Lung (tissue), 11 donors: ENCODE measurements at regions not wholly inside any gene's neighbourhood (a gene's known extent, or its start where the extent isn't known, plus 50 kb on each side); places are given as distances from the start of the nearest gene placed in this dataset.

Source experiments
- ATAC-seq: fragments of 200-7000 bp; cut with Tn5 transposase; one replicate; pipeline ENCODE4 v1.9.1; 2020; ENCODE audit warnings: moderate number of reproducible peaks; ENCODE audit not compliant: insufficient read depth, low FRiP score
- DNase-seq, 3 donors: peaks; one replicate each; pipeline ENCODE4 v3.0.0-alpha.2; 2013 to 2017
- H3K27ac ChIP-seq, 2 donors: one replicate each; pipeline ENCODE4 v1.5.1; 2013; ENCODE audit warnings: mild to moderate bottlenecking in 2 of 2, moderate library complexity in 2 of 2, control low read depth in 1 of 2, inconsistent platforms in 1 of 2, low read depth in 1 of 2, low read length in 1 of 2
- H3K27me3 ChIP-seq, 3 donors: one replicate each; pipeline ENCODE4 v1.5.1; 2013; ENCODE audit warnings: low read length in 2 of 3; ENCODE audit not compliant: control insufficient read depth in 3 of 3, insufficient read depth in 3 of 3
- H3K36me3 ChIP-seq, 4 donors: one replicate each; pipeline ENCODE4 v1.5.1; 2013; ENCODE audit warnings: low read length in 4 of 4, mild to moderate bottlenecking in 1 of 4, moderate library complexity in 1 of 4; ENCODE audit not compliant: control insufficient read depth in 4 of 4, insufficient read depth in 4 of 4
- H3K4me1 ChIP-seq, 5 donors: one replicate each; pipeline ENCODE4 v1.5.1; 2013; ENCODE audit warnings: low read length in 5 of 5, mild to moderate bottlenecking in 2 of 5, moderate library complexity in 1 of 5; ENCODE audit not compliant: control insufficient read depth in 5 of 5, insufficient read depth in 5 of 5
- H3K4me3 ChIP-seq: one replicate; pipeline ENCODE4 v1.5.1; 2013; ENCODE audit warnings: mild to moderate bottlenecking, control low read depth, moderate library complexity
- H3K9ac ChIP-seq, 2 donors: one replicate each; pipeline ENCODE4 v1.5.1; 2013; ENCODE audit warnings: low read length in 2 of 2, control low read depth in 1 of 2; ENCODE audit not compliant: insufficient read depth in 1 of 2
- H3K9me3 ChIP-seq, 4 donors: one replicate each; pipeline ENCODE4 v1.5.1; 2013; ENCODE audit warnings: low read length in 3 of 4, mild to moderate bottlenecking in 1 of 4, moderate library complexity in 1 of 4; ENCODE audit not compliant: control insufficient read depth in 4 of 4, insufficient read depth in 3 of 4
- WGBS, 2 donors: extraction: QIAGEN DNeasy Blood & Tissue Kit; methylation state at CpG; one replicate each; pipeline ENCODE4 v1.1.7; 2013; 5-methylcytosine and 5-hydroxymethylcytosine counted together
- TF ChIP-seq, protein P1 (sequence below): IDR thresholded peaks from 2 replicates; pipeline ENCODE4 v1.5.1; 2012; ENCODE audit warnings: mild to moderate bottlenecking; ENCODE audit errors: control extremely low read depth, extremely low read depth
- donor health status: control.
- donor health status: control.
- donor health status: Bipolar disorder and iron deficiency.
- donor health status: healthy.
- donor health status: DM: yes; HTN: yes; CAD: no.

DNA sequence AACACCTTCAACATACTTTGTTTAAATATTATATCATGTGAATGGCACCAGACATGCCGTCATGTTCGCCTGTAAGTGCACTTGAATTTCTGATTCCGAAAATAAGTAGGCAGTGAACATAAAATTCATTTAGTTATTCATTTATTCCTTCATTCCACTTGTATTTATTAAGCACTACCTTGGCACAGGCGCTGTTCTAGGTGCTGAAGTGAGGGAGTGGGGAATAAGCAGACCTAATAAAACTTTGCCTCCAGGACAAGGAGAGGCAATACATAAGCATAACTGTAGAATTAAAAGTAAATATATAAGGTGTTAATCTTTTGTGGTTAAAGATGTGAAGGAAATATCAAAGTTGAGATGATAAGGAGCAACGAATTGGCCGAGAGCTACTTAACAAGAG is 297.4 kb downstream of the TENT4A start:
- H3K4me1 ChIP-seq = peaks cover 0 to 5% (median 0%) of the 10 kb centered on the region in 5 donors
- TF ChIP-seq, protein P1, sequence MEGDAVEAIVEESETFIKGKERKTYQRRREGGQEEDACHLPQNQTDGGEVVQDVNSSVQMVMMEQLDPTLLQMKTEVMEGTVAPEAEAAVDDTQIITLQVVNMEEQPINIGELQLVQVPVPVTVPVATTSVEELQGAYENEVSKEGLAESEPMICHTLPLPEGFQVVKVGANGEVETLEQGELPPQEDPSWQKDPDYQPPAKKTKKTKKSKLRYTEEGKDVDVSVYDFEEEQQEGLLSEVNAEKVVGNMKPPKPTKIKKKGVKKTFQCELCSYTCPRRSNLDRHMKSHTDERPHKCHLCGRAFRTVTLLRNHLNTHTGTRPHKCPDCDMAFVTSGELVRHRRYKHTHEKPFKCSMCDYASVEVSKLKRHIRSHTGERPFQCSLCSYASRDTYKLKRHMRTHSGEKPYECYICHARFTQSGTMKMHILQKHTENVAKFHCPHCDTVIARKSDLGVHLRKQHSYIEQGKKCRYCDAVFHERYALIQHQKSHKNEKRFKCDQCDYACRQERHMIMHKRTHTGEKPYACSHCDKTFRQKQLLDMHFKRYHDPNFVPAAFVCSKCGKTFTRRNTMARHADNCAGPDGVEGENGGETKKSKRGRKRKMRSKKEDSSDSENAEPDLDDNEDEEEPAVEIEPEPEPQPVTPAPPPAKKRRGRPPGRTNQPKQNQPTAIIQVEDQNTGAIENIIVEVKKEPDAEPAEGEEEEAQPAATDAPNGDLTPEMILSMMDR = no peak
- H3K36me3 ChIP-seq = no peaks in the 10 kb centered on the region
- ATAC-seq = no peak
- H3K9ac ChIP-seq = no peak overlapping the region
- peaks cover 0 to 2% (median 0%) of the 10 kb centered on the region in 4 donors for H3K9me3 ChIP-seq
- H3K4me3 ChIP-seq = no peak overlapping the region
- 37 to 56% methylated on average over 6 of the region's 6 CpGs for WGBS, 2 donors
- DNase-seq = peak in 1 of 3 donors; percentile 53
- no peaks in the 10 kb centered on the region for H3K27me3 ChIP-seq
- H3K27ac ChIP-seq = no peak overlapping the region

DNA sequence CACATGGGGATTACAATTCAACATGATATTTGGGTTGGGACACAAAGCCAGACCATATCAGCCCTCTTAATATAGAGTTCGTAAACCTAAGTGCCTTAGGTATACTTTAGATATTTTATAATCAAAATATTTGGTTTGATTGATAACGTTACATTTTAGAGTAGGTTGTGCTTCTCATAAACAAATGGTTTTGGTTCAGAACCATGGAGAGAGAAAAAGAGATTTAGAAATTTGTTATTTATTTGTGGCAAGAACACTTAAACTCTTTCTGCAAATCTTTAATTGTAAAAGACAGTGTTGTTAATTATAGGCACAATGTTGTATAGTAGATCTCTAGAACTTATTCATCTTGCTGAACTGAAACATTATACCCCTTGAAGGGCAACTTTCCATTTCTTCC is 298.8 kb downstream of the TENT4A start:
- TF ChIP-seq, protein P1 = no peak
- Histone ChIP-seq H3K36me3 (no peaks in the 10 kb centered on the region), H3K4me3 (no peak overlapping the region), H3K27ac (no peak overlapping the region), H3K9me3 (no peaks in the 10 kb centered on the region), H3K4me1 (peaks cover 0 to 19% (median 0%) of the 10 kb centered on the region in 5 donors), H3K27me3 (no peaks in the 10 kb centered on the region), H3K9ac (no peak overlapping the region)
- 79 to 81% methylated on average over 2 of the region's 2 CpGs for WGBS, 2 donors
- ATAC-seq (no peak), DNase-seq (no peak)

DNA sequence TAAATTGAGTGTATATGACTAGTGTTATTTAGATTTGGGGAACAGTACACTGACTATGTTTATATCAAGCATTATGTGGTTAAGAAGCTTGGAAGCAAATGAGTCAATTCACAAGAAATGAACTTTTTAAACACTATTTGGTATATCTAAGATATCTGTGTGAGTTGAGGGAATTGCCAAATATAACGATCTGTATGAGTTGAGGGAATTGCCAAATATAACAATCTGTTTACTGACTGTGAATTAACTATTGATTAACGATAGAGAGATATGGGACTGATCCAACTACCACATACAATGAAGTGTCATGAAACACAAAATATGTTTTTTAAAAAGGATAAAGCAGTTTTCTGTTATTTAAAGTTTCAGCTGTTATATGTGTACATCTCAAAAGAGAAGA is 301.4 kb downstream of the TENT4A start:
- DNase-seq (peak in 2 of 3 donors; percentile 87 to 92), ATAC-seq (no peak)
- Histone ChIP-seq H3K9ac (no peak overlapping the region), H3K4me1 (peaks cover 0 to 34% (median 0%) of the 10 kb centered on the region in 5 donors), H3K27ac (no peak overlapping the region), H3K27me3 (no peaks in the 10 kb centered on the region), H3K4me3 (no peak overlapping the region), H3K9me3 (peaks cover 0 to 3% (median 1%) of the 10 kb centered on the region in 4 donors), H3K36me3 (no peaks in the 10 kb centered on the region)
- TF ChIP-seq, protein P1 = no peak
- WGBS, 2 donors = 63 to 73% methylated on average over 2 of the region's 2 CpGs
